Omental fat pad (tissue), 3 donors: ENCODE measurements at regions not wholly inside any gene's neighbourhood (a gene's known extent, or its start where the extent isn't known, plus 50 kb on each side); places are given as distances from the start of the nearest gene placed in this dataset.

Source experiments
- ATAC-seq: fragments of 150-250 bp; one replicate; pipeline ENCODE4 v1.9.1; 2016; ENCODE audit warnings: mild to moderate bottlenecking, moderate library complexity; ENCODE audit not compliant: low FRiP score
- DNase-seq: peaks from one replicate; pipeline ENCODE4 v3.0.0-alpha.2; 2019; ENCODE audit warnings: low spot score
- TF ChIP-seq, protein P1 (sequence below), 3 donors: fragments of 450-650 bp; IDR thresholded peaks; one replicate each; pipeline ENCODE4 v1.5.1; 2016 to 2017; ENCODE audit warnings: antibody characterized with exemption in 3 of 3, mild to moderate bottlenecking in 3 of 3, moderate library complexity in 2 of 3

DNA sequence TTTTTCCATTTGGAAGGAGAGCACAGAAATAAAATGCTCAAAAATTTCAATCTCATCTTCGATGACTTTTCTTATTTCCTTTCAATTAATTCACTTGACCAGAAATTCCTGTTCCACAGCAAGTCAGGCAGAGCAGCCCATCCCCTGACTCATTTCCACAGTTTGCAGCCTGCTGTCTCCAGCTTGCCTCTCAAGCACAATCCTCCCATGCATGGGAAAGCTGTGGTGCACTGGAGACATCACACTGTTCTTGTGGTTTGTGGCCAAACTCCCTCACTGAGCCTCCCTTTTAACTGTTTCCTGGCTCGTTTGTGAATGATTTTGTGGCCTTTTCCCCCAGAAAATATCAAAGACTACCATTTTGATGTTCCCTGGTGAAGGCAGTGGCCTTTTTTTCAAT is 114.0 kb upstream of the ENPEP start:
- DNase-seq: no peak
- no peak for ATAC-seq
- TF ChIP-seq, protein P1, sequence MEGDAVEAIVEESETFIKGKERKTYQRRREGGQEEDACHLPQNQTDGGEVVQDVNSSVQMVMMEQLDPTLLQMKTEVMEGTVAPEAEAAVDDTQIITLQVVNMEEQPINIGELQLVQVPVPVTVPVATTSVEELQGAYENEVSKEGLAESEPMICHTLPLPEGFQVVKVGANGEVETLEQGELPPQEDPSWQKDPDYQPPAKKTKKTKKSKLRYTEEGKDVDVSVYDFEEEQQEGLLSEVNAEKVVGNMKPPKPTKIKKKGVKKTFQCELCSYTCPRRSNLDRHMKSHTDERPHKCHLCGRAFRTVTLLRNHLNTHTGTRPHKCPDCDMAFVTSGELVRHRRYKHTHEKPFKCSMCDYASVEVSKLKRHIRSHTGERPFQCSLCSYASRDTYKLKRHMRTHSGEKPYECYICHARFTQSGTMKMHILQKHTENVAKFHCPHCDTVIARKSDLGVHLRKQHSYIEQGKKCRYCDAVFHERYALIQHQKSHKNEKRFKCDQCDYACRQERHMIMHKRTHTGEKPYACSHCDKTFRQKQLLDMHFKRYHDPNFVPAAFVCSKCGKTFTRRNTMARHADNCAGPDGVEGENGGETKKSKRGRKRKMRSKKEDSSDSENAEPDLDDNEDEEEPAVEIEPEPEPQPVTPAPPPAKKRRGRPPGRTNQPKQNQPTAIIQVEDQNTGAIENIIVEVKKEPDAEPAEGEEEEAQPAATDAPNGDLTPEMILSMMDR (IDR thresholded peaks at IDR 0.05): no peak

DNA sequence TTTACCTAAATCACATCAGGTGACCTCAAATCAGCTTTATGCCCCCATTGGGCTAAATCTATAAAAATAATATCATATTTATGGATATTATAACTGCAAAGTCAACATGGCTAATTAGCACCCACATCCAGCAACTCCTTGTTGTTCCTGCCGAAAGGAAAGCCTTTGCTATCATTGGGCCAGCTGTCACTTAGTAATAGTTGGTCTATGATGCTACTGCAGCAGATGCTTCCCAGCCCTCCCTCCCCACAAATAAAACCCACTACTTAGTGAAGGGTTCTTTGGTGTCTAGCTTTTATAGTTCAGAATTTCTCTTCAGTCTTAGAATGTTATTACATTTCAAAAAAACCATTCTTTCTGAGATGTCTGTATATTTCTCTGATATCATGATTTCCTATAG is 116.9 kb upstream of the ENPEP start:
- TF ChIP-seq, protein P1 (IDR thresholded peaks at IDR 0.05): no peak
- no peak for DNase-seq
- no peak for ATAC-seq

DNA sequence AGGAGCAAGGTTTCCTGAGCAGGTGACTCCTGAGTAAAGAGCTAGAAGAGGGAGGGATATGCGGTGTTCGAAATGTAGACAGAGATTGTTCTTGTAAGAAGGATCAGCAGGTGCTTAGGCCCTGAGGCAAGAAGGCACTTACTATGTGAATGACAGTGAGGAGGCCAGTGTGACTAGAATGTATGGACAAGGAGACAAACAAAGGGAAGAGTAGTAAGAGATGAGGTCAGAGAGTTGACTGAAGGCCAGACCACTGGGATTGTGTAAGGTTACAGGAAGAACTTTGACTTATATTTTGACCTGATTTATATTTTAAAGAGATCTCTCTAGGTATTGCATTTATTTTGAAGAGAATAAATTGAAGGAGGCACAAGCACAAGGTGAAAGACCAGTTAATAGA is 118.4 kb upstream of the ENPEP start:
- ATAC-seq: no peak
- DNase-seq: no peak
- TF ChIP-seq, protein P1 (IDR thresholded peaks at IDR 0.05): no peak

DNA sequence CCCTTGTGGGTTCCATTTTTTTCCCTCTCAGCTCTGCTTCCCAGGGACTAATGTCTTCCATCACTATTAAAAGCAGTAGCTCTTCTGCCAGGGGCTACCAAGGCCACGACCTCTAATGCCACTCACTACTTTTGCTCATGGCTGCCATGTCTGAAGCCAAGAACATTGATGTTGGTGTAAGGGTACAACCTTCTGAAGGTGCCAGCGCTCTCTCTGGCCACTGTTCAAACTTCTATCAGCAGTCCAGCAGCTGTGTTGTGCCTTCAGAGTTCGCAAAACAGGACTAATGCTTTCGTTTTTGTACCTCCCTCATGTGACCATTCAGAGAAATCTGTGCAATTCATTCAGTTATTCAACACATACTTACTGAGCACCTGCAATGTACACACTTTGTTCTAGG is 121.5 kb upstream of the ENPEP start:
- no peak for ATAC-seq
- TF ChIP-seq, protein P1 (IDR thresholded peaks at IDR 0.05): no peak
- no peak for DNase-seq

DNA sequence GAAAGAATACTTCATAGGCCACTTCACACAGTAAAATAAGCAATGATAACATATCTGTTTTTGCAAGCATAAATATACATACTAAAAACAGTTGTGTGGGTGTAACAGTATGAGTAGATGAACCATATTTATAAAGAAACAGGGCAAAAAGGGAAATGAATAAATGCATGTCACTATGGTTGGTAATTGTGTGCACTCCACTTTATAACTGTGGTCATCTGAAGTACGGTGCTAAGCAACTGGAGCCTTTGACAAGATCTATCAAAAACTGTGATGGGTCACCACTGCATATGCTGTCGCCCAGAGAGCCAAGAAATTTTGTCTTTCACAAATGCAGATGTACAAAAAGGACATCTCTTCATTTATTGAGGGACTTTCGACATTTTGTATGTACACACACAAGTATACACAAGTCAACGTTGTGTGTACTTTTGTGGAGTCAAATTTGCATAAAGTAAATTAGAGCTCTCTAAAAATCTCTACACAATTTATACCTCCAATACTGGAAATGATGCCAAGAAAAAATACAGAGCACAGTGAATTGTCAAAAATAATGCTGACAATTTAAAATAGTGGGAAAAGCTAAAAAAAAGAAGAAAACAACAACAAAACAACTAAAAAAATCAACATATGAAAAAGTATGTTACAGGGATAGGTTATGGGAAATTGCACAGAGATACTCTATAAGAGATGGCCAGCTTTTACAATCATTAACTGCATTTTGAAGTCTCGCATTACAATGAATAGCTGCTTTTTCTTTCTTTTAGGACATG is 123.1 kb upstream of the ENPEP start:
- DNase-seq (no peak), ATAC-seq (no peak)
- TF ChIP-seq, protein P1 (IDR thresholded peaks at IDR 0.05): no peak

DNA sequence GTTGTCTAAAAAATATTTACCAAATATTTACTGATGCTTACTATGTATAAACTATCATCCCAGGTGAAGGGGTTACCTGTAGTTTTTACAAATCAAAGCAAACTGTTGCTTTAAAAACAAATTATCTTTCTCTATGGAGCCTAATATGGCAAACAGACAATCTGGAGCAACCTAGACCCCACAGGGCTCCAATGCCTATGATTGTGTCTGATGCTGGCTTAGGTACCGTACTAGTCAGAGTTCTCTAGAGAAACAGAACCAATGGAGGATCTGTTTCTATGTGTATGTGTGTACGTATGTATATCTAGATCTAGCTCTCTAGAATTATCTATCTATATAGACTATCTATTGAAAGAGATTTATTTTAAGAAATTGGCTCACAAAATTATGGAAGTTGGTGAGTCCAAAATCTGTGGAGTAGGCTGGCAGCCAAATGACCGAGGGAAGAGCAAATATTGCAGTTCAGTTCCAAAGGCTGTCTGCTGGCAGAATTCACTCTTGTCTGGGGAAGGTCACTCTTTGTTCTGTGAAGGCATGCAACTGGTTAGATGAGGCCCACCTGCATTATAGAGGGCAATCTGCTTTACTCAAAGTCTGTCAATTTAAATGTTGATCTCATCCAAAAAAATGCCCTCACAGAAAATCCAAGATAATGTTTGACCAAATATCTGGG is 127.1 kb upstream of the ENPEP start:
- TF ChIP-seq, protein P1 (IDR thresholded peaks at IDR 0.05): no peak
- no peak for DNase-seq
- no peak for ATAC-seq

DNA sequence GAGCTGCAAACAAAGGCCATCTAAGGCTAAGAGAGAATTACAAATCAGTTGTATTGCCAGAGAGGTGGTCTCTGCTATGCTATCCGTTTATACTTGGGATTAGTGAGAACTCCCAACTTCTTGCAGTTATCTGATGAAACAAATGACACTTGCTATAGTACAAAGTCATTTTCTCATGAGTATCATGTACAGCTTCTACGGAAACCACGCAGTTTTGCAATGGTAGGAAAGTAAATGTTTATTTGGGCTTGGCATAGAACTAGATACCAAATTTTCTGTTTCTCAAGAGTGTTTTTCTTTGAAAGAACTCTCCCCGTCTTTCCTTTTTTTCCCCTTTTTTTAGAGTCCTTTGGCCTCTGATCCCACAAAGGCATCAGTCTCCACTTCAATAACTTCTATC is 128.2 kb upstream of the ENPEP start:
- DNase-seq (no peak), ATAC-seq (no peak)
- TF ChIP-seq, protein P1 (IDR thresholded peaks at IDR 0.05): no peak
